ENCODE measurements at regions not wholly inside any gene's neighbourhood (a gene's known extent, or its start where the extent isn't known, plus 50 kb on each side); places are given as distances from the start of the nearest gene placed in this dataset.

DNA sequence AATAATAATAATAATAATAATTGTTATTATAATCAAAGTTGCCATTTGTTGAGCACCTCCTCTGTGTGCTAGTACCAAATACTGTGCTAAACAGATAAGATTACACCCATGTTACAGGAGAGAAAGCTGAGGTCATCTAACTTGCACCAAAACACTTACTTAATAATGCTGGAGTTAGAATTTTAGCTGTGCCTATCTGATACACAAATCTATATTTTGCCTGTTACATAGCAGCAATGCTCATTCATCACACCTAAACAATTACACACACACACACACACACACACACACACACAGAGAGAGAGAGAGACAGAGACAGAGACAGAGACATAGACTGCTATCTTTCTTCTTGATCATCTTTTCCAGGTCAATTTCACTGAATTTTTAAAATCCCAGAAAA lies 170.9 kb upstream of the KLF3 start (continued):
- peak; percentile 42 for TF ChIP-seq RBM25 (IDR thresholded peaks at IDR 0.05; ENCODE audit: low read depth, low read length, severe bottlenecking)
- TF ChIP-seq SMARCA4 (IDR thresholded peaks at IDR 0.05) = peak; percentile 42; the same call in 1 of the 2 replicates
- no peak for TF ChIP-seq ZNF24 (IDR thresholded peaks at IDR 0.05)
- TF ChIP-seq SAFB2 (IDR thresholded peaks at IDR 0.05; ENCODE audit: borderline replicate concordance, low read depth, low read length, severe bottlenecking) = no peak
- no peak for TF ChIP-seq RNF2 (IDR thresholded peaks at IDR 0.05)
- peak; percentile 67 for TF ChIP-seq DPF2 (IDR thresholded peaks at IDR 0.05)
- TF ChIP-seq, protein P1, sequence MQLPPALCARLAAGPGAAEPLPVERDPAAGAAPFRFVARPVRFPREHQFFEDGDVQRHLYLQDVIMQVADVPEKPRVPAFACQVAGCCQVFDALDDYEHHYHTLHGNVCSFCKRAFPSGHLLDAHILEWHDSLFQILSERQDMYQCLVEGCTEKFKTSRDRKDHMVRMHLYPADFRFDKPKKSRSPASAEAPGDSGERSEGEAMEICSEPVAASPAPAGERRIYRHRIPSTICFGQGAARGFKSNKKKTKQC (CRISPR knock-in tag; IDR thresholded peaks at IDR 0.05) = no peak
- no peak for TF ChIP-seq SRSF3 (IDR thresholded peaks at IDR 0.05; ENCODE audit: insufficient read depth, low read length)
- TF ChIP-seq, protein P2, sequence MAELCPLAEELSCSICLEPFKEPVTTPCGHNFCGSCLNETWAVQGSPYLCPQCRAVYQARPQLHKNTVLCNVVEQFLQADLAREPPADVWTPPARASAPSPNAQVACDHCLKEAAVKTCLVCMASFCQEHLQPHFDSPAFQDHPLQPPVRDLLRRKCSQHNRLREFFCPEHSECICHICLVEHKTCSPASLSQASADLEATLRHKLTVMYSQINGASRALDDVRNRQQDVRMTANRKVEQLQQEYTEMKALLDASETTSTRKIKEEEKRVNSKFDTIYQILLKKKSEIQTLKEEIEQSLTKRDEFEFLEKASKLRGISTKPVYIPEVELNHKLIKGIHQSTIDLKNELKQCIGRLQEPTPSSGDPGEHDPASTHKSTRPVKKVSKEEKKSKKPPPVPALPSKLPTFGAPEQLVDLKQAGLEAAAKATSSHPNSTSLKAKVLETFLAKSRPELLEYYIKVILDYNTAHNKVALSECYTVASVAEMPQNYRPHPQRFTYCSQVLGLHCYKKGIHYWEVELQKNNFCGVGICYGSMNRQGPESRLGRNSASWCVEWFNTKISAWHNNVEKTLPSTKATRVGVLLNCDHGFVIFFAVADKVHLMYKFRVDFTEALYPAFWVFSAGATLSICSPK (IDR thresholded peaks at IDR 0.05; ENCODE audit: borderline replicate concordance) = no peak
- no peak for TF ChIP-seq ZBTB7A (IDR thresholded peaks at IDR 0.05; ENCODE audit: borderline replicate concordance, control insufficient read depth, low read depth, low read length)
- TF ChIP-seq CBFA2T3 (IDR thresholded peaks at IDR 0.05) = peak; percentile 29; the same call in 1 of the 2 replicates

DNA sequence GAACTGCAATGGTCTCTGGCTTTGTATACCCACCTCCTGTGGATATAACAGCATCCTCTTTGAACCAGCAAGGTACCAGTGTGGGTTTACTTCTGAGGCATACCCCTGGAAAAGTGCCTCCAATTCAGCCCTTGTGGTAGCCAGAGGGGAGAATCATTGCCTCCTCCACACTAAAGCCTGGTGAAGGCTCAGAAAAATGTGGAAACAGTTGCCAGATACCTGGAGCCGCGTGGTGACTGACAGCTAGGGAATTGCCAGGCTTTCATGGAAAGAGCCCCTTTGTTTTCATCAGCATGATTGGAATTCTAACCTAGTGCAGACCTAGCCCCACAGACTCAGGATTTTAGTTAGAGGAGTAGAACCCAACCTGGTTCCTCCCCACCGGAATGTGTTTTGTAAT lies 168.6 kb upstream of the KLF3 start:
- BruUV-seq (replicated peaks) = no TSS peak
- 41% methylated on average over 3 of the region's 3 CpGs for WGBS (ENCODE audit: insufficient coverage, low coverage, missing lambda C conversion rate)
- no peak for DNase-seq (ENCODE audit: extremely low read depth in 1 of 4, low spot score in 3 of 4)
- no peak for FAIRE-seq
- intact Hi-C loops (cut with micrococcal nuclease) (no loop called here), in situ Hi-C loops (cut with MboI) (no loop called here)
- Histone ChIP-seq H2AFZ (ENCODE audit: low read depth, low read length) (0 out of 2 replicates have a peak overlapping the region, but pooled peaks have one; percentile 28), H3K36me3 (ENCODE audit: control insufficient read depth, insufficient read depth, low read length) (no peaks in the 10 kb centered on the region), H3K4me2 (ENCODE audit: insufficient read depth, low read length) (no peak overlapping the region), H4K20me1 (replicated peaks; ENCODE audit: control insufficient read depth, insufficient read depth, low read length) (no peaks in the 10 kb centered on the region), H3K9me1 (ENCODE audit: control insufficient read depth, insufficient read depth, low read length) (no peaks in the 10 kb centered on the region), H3K9me3 (replicated peaks; ENCODE audit: control insufficient read depth, insufficient read depth, low read depth, low read length) (no peaks in the 10 kb centered on the region), H3K79me2 (ENCODE audit: control insufficient read depth, insufficient read depth, low read length) (no peaks in the 10 kb centered on the region), H3K4me1 (replicated peaks in 1 of 2; ENCODE audit: control insufficient read depth in 2 of 2, insufficient read depth in 2 of 2, low read length in 2 of 2) (peaks cover 0 to 6% of the 10 kb centered on the region in 2 experiments; a peak in 3 of 5 replicates), H3K27ac (ENCODE audit: extremely low read depth, low read depth, low read length) (no peak overlapping the region), H3K4me3 (no peak overlapping the region), H3K27me3 (ENCODE audit: control insufficient read depth in 2 of 2, insufficient read depth in 2 of 2, low read length in 2 of 2) (no peaks in the 10 kb centered on the region), H3K9ac (ENCODE audit: insufficient read depth in 1 of 2, low read depth in 2 of 2, low read length in 2 of 2) (no peak overlapping the region)
- no peak for ATAC-seq
- CTCF ChIA-PET (ENCODE audit: low intra/inter-chr PET ratio) = no interaction called here
- POLR2A ChIA-PET = no interaction called here
- TF ChIP-seq ZNF121 (CRISPR knock-in tag; conservative IDR thresholded peaks at IDR 0.05) (no peak), ETS2 (tag; IDR thresholded peaks at IDR 0.05; ENCODE audit: borderline replicate concordance, poor library complexity, severe bottlenecking) (no peak), HLTF (IDR thresholded peaks at IDR 0.05) (no peak), NCOA6 (IDR thresholded peaks at IDR 0.05) (no peak), ESRRA (IDR thresholded peaks at IDR 0.05; ENCODE audit: borderline replicate concordance, low read depth) (no peak)
- TF ChIP-seq, protein P3, sequence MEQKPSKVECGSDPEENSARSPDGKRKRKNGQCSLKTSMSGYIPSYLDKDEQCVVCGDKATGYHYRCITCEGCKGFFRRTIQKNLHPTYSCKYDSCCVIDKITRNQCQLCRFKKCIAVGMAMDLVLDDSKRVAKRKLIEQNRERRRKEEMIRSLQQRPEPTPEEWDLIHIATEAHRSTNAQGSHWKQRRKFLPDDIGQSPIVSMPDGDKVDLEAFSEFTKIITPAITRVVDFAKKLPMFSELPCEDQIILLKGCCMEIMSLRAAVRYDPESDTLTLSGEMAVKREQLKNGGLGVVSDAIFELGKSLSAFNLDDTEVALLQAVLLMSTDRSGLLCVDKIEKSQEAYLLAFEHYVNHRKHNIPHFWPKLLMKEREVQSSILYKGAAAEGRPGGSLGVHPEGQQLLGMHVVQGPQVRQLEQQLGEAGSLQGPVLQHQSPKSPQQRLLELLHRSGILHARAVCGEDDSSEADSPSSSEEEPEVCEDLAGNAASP (IDR thresholded peaks at IDR 0.05) = no peak
- TF ChIP-seq, protein P4, sequence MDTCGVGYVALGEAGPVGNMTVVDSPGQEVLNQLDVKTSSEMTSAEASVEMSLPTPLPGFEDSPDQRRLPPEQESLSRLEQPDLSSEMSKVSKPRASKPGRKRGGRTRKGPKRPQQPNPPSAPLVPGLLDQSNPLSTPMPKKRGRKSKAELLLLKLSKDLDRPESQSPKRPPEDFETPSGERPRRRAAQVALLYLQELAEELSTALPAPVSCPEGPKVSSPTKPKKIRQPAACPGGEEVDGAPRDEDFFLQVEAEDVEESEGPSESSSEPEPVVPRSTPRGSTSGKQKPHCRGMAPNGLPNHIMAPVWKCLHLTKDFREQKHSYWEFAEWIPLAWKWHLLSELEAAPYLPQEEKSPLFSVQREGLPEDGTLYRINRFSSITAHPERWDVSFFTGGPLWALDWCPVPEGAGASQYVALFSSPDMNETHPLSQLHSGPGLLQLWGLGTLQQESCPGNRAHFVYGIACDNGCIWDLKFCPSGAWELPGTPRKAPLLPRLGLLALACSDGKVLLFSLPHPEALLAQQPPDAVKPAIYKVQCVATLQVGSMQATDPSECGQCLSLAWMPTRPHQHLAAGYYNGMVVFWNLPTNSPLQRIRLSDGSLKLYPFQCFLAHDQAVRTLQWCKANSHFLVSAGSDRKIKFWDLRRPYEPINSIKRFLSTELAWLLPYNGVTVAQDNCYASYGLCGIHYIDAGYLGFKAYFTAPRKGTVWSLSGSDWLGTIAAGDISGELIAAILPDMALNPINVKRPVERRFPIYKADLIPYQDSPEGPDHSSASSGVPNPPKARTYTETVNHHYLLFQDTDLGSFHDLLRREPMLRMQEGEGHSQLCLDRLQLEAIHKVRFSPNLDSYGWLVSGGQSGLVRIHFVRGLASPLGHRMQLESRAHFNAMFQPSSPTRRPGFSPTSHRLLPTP (IDR thresholded peaks at IDR 0.05; ENCODE audit: borderline replicate concordance, extremely low read depth, insufficient read length) = no peak

Data from K562 (cell line).